TTC549 (cell line): ENCODE measurements at regions not wholly inside any gene's neighbourhood (a gene's known extent, or its start where the extent isn't known, plus 50 kb on each side); places are given as distances from the start of the nearest gene placed in this dataset.

Experiments used
- FAIRE-seq: peaks from 2 replicates; lab custom pipeline; 2012; peaks lifted over from hg19 to GRCh38; lab: Jason Lieb, UNC

- FAIRE-seq, result no peak
Measured at GRCh38 chr14:101506926-101507835, 54.1 kb upstream of the DIO3 start.

DNA sequence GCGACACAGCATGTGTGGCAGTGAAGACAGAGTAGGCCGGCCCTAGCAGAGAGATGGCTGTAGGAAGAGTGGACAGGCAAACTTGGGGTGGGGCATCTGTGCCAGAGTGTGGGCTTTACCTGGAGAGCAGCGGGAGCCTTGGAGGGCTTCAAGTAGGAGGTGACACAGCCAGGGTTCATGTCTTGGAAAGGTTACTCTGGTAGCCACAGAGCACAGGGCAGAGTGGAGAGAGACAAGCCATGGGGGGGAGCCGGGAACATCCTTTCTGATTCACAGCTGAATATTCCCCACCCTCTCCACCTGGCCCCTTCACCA lies 53.5 kb upstream of the DIO3 start:
- FAIRE-seq, result no peak

GRCh38 chr14:101508196-101508947 lies 52.9 kb upstream of the DIO3 start:
- FAIRE-seq, result no peak

GRCh38 chr14:101508948-101509729 lies 52.2 kb upstream of the DIO3 start:
- FAIRE-seq, result no peak

DNA sequence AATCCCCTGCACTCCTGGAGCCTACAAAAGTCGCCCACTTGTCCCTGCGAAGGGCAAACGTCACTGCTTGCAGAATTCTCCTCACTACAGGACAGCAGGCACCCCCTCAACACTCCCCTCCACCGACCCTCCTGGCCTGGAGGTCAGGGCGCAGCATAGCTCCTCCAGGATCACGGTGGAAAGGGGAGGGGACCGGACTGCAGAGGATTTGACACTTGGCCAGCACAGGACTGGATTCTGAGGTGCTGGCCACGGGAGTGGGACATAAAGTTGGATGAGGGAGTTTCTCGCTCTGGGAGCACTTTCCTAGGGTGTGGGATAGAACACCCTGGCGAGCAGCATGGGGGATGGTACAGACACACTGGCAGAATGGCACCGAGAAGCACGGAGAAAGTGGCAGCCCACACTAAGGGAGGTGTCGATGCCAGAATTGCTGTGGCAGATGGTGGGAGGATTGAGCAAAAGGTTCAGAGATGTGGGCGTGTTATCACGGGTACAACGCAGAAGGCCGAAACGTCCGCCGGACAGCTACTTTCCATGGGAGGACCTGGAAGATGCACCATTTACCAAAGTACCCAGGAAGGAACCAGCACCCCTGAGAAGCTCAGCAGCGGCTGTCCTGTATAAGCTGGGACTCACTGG lies 51.4 kb upstream of the DIO3 start:
- FAIRE-seq, result no peak

GRCh38 chr14:101511199-101511598 lies 50.1 kb upstream of the DIO3 start:
- FAIRE-seq, result no peak
